GM23338 (cell line): ENCODE measurements at regions not wholly inside any gene's neighbourhood (a gene's known extent, or its start where the extent isn't known, plus 50 kb on each side); places are given as distances from the start of the nearest gene placed in this dataset.

Experiments used
- ATAC-seq: fragments of 200-7000 bp; cut with Tn5 transposase; 3 replicates; pipeline ENCODE4 v1.9.1; 2020
- DNase-seq: peaks from one replicate; pipeline ENCODE4 v3.0.0-alpha.2; 2015; ENCODE audit warnings: low spot score
- H2AFZ ChIP-seq: fragments of 200-600 bp; sonication (generic); 2 replicates; pipeline ENCODE4 v1.8.0; 2016; ENCODE audit warnings: antibody characterized with exemption, mild to moderate bottlenecking, moderate library complexity
- H3F3A ChIP-seq: fragments of 200-600 bp; sonication (generic); replicated peaks from 2 replicates; pipeline ENCODE4 v1.8.0; 2017; ENCODE audit warnings: antibody characterized with exemption, mixed run types, low read depth
- H3K27ac ChIP-seq: fragments of 200-600 bp; sonication (generic); 2 replicates; pipeline ENCODE4 v1.6.1; 2016; ENCODE audit warnings: low read depth
- H3K27me3 ChIP-seq: fragments of 200-600 bp; sonication (generic); 2 replicates; pipeline ENCODE4 v1.8.0; 2016; ENCODE audit warnings: mild to moderate bottlenecking, mixed run types, moderate library complexity; ENCODE audit not compliant: insufficient read depth
- H3K36me3 ChIP-seq: fragments of 200-600 bp; sonication (generic); 2 replicates; pipeline ENCODE4 v1.8.0; 2016; ENCODE audit warnings: mild to moderate bottlenecking; ENCODE audit not compliant: insufficient read depth
- H3K4me1 ChIP-seq: fragments of 200-600 bp; sonication (generic); 2 replicates; pipeline ENCODE4 v1.8.0; 2016; ENCODE audit warnings: mild to moderate bottlenecking, moderate library complexity; ENCODE audit not compliant: insufficient read depth
- H3K4me2 ChIP-seq: fragments of 200-600 bp; sonication (generic); 2 replicates; pipeline ENCODE4 v1.7.1; 2017; ENCODE audit warnings: mixed run types
- H3K4me3 ChIP-seq: fragments of 200-600 bp; sonication (generic); 2 replicates; pipeline ENCODE4 v1.6.1; 2016; ENCODE audit warnings: mixed run types
- H3K79me2 ChIP-seq: fragments of 200-600 bp; sonication (generic); replicated peaks from 2 replicates; pipeline ENCODE4 v1.8.0; 2017; ENCODE audit warnings: mild to moderate bottlenecking; ENCODE audit not compliant: insufficient read depth
- H3K9me2 ChIP-seq: fragments of 200-600 bp; sonication (generic); 2 replicates; pipeline ENCODE4 v1.8.0; 2017; ENCODE audit not compliant: insufficient read depth
- H4K20me1 ChIP-seq: fragments of 200-600 bp; sonication (generic); replicated peaks from 2 replicates; pipeline ENCODE4 v1.8.0; 2017; ENCODE audit warnings: mild to moderate bottlenecking; ENCODE audit not compliant: insufficient read depth
- H3K27ac Mint-ChIP-seq: 2 replicates; pipeline ENCODE4 v1.8.0; 2020; ENCODE audit warnings: inconsistent platforms, mild to moderate bottlenecking, moderate library complexity, mixed read lengths
- H3K27me3 Mint-ChIP-seq: 3 replicates; pipeline ENCODE4 v1.8.0; 2022; ENCODE audit warnings: low read depth, mild to moderate bottlenecking, moderate library complexity, mixed read lengths, inconsistent platforms; ENCODE audit not compliant: insufficient read depth, poor library complexity
- H3K36me3 Mint-ChIP-seq: 3 replicates; pipeline ENCODE4 v1.8.0; 2021; ENCODE audit warnings: low read depth, mild to moderate bottlenecking, inconsistent platforms, moderate library complexity, mixed read lengths
- H3K4me1 Mint-ChIP-seq: 3 replicates; pipeline ENCODE4 v1.8.0; 2020; ENCODE audit warnings: mild to moderate bottlenecking, inconsistent platforms, mixed read lengths
- H3K4me3 Mint-ChIP-seq: 3 replicates; pipeline ENCODE4 v1.8.0; 2021; ENCODE audit warnings: moderate library complexity, mild to moderate bottlenecking, inconsistent platforms, mixed read lengths
- H3K9me3 Mint-ChIP-seq: 3 replicates; pipeline ENCODE4 v1.8.0; 2020; ENCODE audit warnings: moderate library complexity, mild to moderate bottlenecking, inconsistent platforms, mixed read lengths
- CREB1 ChIP-seq: fragments of 250-450 bp; sonication (Bioruptor Pico); IDR thresholded peaks from 2 replicates; pipeline ENCODE4 v1.5.0; 2020; ENCODE audit warnings: low read depth, mild to moderate bottlenecking, moderate library complexity
- CTCF ChIP-seq, 2 experiments: fragments of 200-600 bp in 1 of 2; sonication (generic) in 1 of 2; conservative IDR thresholded peaks; 2 replicates each; pipeline versions ENCODE4 v1.5.1 to v1.6.1; 2016 to 2017; ENCODE audit warnings: antibody characterized with exemption in 2 of 2, low read depth in 2 of 2, mild to moderate bottlenecking in 2 of 2, moderate library complexity in 1 of 2
- ETS1 ChIP-seq: IDR thresholded peaks from 2 replicates; pipeline ENCODE4 v1.6.1; 2016; ENCODE audit warnings: antibody characterized with exemption
- EZH2 ChIP-seq: fragments of 200-600 bp; sonication (generic); IDR thresholded peaks from one replicate; pipeline ENCODE4 v1.8.0; 2017; ENCODE audit warnings: antibody characterized with exemption, mild to moderate bottlenecking, low read depth; ENCODE audit not compliant: unreplicated experiment
- EZH2phosphoT487 ChIP-seq: fragments of 200-600 bp; sonication (generic); IDR thresholded peaks from one replicate; pipeline ENCODE4 v1.8.1; 2018; ENCODE audit warnings: antibody characterized with exemption; ENCODE audit not compliant: unreplicated experiment
- JUNB ChIP-seq: IDR thresholded peaks from one replicate; pipeline ENCODE4 v1.6.1; 2016; ENCODE audit warnings: antibody characterized with exemption; ENCODE audit not compliant: unreplicated experiment
- POLR2AphosphoS5 ChIP-seq: IDR thresholded peaks from 2 replicates; pipeline ENCODE4 v1.6.1; 2016; ENCODE audit warnings: antibody characterized with exemption, low read depth
- STAT1 ChIP-seq: IDR thresholded peaks from one replicate; pipeline ENCODE4 v1.6.1; 2016; ENCODE audit warnings: antibody characterized with exemption; ENCODE audit not compliant: unreplicated experiment
- ZNF114 ChIP-seq: fragments of 250-450 bp; sonication (Bioruptor Pico); IDR thresholded peaks from 2 replicates; pipeline ENCODE4 v1.5.0; 2020; ENCODE audit warnings: mild to moderate bottlenecking, moderate library complexity
- ZNF331 ChIP-seq: fragments of 250-450 bp; sonication (Bioruptor Pico); IDR thresholded peaks from 2 replicates; pipeline ENCODE4 v1.5.0; 2020; ENCODE audit warnings: low read depth, mild to moderate bottlenecking, moderate library complexity
- TF ChIP-seq, protein P1 (sequence below): IDR thresholded peaks from one replicate; pipeline ENCODE4 v1.6.1; 2018; ENCODE audit warnings: antibody characterized with exemption; ENCODE audit not compliant: unreplicated experiment

DNA sequence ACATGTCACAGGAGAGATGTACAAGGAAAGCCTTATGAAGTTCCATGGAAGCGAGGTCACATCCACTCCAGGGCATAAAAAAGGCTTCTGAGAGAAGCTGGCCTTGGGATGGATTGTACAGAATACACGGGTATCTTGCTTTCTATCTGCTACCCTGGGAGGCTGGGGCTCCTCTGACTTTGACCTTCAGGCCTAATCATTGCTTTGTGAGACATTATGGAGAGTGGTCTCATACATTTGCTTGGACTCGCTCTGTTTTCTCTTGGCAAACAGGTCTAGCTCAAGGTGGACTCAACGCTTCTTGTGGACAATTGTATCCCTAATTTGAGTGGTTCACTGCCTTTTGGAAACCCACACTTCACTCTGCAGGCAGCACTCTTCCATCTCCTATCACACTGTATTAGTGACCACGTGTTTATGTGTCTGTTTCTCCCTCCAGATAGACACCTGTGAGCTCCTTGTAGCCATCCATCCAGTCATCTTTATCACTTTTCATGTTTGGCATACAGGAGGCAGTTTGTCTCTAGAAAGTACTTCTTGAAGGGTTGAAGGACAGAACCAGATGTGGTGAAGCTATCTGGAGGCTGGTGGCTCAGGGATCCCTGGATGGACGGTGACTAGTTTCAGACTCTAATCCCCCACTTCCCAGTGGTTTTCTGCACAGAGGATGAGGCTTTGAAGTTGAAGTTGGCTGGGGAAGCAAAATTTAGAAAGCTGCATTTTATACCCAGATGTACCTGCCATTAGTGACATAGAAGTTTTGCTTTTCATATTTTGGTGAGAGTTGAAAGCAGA, 267.8 kb downstream of the CYRIA start:
- Mint-ChIP-seq H3K27ac (no peak overlapping the region), H3K36me3 (no peaks in the 10 kb centered on the region), H3K27me3 (peaks cover 1% of the 10 kb centered on the region), H3K9me3 (no peaks in the 10 kb centered on the region), H3K4me1 (no peaks in the 10 kb centered on the region), H3K4me3 (no peak overlapping the region)
- no peaks in the 10 kb centered on the region for H3K79me2 ChIP-seq
- H2AFZ ChIP-seq = no peak overlapping the region
- H3K9me2 ChIP-seq = peaks cover under 1% of the 10 kb centered on the region; the same call in 1 of the 2 replicates
- H3K4me3 ChIP-seq = no peak overlapping the region
- no peak overlapping the region for H3K27ac ChIP-seq
- DNase-seq (no peak), ATAC-seq (no peak)
- no peaks in the 10 kb centered on the region for H3K4me1 ChIP-seq
- H3K27me3 ChIP-seq = no peaks in the 10 kb centered on the region
- H3K4me2 ChIP-seq = no peak overlapping the region
- no peak for TF ChIP-seq STAT1
- no peak for TF ChIP-seq CREB1 (CRISPR knock-in tag)
- TF ChIP-seq ZNF114 (CRISPR knock-in tag) = no peak
- TF ChIP-seq POLR2AphosphoS5 = no peak
- TF ChIP-seq, protein P1, sequence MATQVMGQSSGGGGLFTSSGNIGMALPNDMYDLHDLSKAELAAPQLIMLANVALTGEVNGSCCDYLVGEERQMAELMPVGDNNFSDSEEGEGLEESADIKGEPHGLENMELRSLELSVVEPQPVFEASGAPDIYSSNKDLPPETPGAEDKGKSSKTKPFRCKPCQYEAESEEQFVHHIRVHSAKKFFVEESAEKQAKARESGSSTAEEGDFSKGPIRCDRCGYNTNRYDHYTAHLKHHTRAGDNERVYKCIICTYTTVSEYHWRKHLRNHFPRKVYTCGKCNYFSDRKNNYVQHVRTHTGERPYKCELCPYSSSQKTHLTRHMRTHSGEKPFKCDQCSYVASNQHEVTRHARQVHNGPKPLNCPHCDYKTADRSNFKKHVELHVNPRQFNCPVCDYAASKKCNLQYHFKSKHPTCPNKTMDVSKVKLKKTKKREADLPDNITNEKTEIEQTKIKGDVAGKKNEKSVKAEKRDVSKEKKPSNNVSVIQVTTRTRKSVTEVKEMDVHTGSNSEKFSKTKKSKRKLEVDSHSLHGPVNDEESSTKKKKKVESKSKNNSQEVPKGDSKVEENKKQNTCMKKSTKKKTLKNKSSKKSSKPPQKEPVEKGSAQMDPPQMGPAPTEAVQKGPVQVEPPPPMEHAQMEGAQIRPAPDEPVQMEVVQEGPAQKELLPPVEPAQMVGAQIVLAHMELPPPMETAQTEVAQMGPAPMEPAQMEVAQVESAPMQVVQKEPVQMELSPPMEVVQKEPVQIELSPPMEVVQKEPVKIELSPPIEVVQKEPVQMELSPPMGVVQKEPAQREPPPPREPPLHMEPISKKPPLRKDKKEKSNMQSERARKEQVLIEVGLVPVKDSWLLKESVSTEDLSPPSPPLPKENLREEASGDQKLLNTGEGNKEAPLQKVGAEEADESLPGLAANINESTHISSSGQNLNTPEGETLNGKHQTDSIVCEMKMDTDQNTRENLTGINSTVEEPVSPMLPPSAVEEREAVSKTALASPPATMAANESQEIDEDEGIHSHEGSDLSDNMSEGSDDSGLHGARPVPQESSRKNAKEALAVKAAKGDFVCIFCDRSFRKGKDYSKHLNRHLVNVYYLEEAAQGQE = no peak
- no peak for TF ChIP-seq JUNB
- no peak for TF ChIP-seq CTCF (conservative IDR thresholded peaks at IDR 0.05; ENCODE audit: low read depth in 2 of 2)
- TF ChIP-seq ZNF331 = no peak
- TF ChIP-seq ETS1 = no peak
- TF ChIP-seq EZH2phosphoT487 = no peak
- TF ChIP-seq EZH2 = no peak
- H4K20me1 ChIP-seq = no peaks in the 10 kb centered on the region
- H3K36me3 ChIP-seq = no peaks in the 10 kb centered on the region
- no peaks in the 10 kb centered on the region for H3F3A ChIP-seq
